ENCODE measurements at regions not wholly inside any gene's neighbourhood (a gene's known extent, or its start where the extent isn't known, plus 50 kb on each side); places are given as distances from the start of the nearest gene placed in this dataset.

GRCh38 chr16:65817799-65818198, 548.7 kb upstream of the CDH5 start:
- TF ChIP-seq CREB1 (IDR thresholded peaks at IDR 0.05; ENCODE audit: low read depth) (no peak), TCF12 (IDR thresholded peaks at IDR 0.05; ENCODE audit: low read depth) (no peak), MAX (IDR thresholded peaks at IDR 0.05) (no peak), EGR1 (IDR thresholded peaks at IDR 0.05) (no peak), FOXM1 (IDR thresholded peaks at IDR 0.05; ENCODE audit: borderline replicate concordance, low read depth) (no peak), RAD21 (IDR thresholded peaks at IDR 0.05; ENCODE audit: low read depth) (no peak)

Data from Ishikawa (cell line).